NCI-H774 (cell line): ENCODE measurements at regions not wholly inside any gene's neighbourhood (a gene's known extent, or its start where the extent isn't known, plus 50 kb on each side); places are given as distances from the start of the nearest gene placed in this dataset.
"Not testable (repeated sequence)": the region's sequence is repeated elsewhere in the genome, so short reads cannot be mapped to it uniquely, and the experiment has no call there.

Experiments
- DNase-seq: peaks from one replicate; lab custom pipeline; 2025; lab: John Stamatoyannopoulos, UW

- DNase-seq: no peak
Measured at GRCh38 chr20:57104113-57104512, 162.3 kb downstream of the BMP7 start.

GRCh38 chr20:57104651-57105204, 161.7 kb downstream of the BMP7 start:
- no peak for DNase-seq

DNA sequence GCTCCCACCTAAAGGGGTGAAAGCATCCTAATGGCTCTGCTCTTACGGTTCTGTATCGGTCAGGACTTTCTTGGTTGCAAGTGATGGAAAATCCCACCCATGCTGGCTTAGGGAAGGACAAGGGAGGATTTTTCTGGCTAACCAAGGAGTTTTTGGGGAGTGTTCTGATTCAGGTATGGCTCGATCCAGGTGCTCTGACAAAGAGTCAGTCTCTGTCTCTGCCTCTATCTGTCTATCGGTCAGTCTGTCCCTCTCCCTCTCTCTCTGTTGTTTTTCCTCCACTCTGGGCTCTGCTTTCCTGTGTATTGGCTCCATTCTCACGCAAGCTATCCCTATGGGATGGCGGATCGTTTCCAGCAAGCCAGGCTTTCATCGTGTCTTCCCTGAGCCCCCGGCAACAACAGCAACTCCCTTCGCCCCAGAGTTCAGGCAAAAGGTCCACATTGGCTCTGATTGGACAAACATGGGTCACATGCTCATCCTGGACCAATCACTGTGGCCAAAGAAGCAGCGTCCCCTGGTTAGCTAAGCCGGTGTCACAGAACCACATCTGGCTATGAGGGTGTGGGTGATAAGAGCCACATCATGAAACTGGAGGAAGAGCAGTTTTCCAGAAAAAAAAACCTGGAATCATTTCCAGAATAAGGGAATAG, 160.3 kb downstream of the BMP7 start:
- no peak for DNase-seq

DNA sequence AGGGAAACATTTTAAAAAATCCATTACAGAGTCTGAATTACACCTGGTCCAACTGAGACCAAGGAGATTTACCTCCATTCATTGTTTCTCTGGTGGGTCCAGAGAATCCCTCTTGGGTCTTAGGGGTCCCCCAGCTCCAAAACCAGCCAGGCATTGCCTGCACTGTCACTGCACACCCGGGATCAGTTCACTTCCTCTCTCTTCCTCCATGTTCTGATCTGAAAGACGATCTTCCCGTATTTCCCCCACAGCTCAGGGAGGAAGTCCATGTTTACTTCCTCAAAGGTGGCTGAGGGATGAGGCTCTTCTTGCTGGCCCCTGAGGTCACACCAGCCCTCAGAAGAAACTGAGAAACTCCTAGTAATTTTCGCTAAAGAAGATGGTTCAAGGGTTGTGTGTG, 159.7 kb downstream of the BMP7 start:
- DNase-seq: no peak

DNA sequence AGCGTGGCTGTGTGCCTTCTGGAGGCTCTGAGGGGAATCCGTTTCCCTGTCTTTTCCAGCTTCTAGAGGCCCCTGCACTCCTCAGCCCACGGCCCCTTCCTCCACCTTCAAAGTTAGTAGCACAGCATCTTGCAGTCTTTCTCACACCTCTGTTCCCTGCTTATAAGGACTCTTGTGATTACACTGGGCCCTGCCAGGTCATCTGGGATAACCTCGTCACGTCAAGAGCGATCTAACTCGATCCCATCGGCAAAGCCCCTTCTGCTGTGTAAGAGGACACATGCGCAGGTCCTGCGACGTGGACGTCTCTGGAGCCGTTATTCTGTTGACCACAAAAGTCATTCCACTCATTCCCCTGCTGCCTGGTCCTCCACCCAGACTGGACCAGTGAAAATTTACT, 159.2 kb downstream of the BMP7 start:
- DNase-seq: no peak

- DNase-seq: no peak
Measured at GRCh38 chr20:57108218-57108617, 158.2 kb downstream of the BMP7 start.

- DNase-seq: no peak
Measured at GRCh38 chr20:57108742-57109570, 157.5 kb downstream of the BMP7 start.

GRCh38 chr20:57109571-57109953, 156.9 kb downstream of the BMP7 start:
- no peak for DNase-seq

- not testable (repeated sequence) for DNase-seq
Measured at GRCh38 chr20:57110121-57111027, 156.1 kb downstream of the BMP7 start.

- no peak for DNase-seq
Measured at GRCh38 chr20:57111028-57111373, 155.4 kb downstream of the BMP7 start.

- DNase-seq: no peak
Measured at GRCh38 chr20:57112448-57112847, 154.0 kb downstream of the BMP7 start.

GRCh38 chr20:57114290-57115005, 152.0 kb downstream of the BMP7 start:
- DNase-seq: no peak

DNA sequence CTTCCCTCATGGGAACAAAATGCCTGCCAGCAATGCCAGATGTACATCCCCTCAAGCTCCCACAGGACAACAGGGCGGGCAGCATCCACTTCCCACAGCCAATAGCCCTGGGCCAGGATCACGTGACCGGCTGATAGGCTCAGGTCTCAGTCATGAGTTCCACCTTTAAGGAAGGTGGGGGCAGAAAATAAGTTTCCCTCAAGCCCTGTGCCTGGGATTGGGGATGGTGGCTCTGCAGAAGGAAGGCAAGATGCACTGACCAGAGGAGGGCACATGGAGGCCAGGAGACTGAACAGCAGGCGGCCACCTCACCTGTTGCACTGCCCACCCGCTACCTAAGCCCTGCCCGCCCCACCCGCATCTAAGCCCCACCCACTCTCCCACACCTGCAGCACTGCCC, 149.1 kb downstream of the BMP7 start:
- DNase-seq: no peak

DNA sequence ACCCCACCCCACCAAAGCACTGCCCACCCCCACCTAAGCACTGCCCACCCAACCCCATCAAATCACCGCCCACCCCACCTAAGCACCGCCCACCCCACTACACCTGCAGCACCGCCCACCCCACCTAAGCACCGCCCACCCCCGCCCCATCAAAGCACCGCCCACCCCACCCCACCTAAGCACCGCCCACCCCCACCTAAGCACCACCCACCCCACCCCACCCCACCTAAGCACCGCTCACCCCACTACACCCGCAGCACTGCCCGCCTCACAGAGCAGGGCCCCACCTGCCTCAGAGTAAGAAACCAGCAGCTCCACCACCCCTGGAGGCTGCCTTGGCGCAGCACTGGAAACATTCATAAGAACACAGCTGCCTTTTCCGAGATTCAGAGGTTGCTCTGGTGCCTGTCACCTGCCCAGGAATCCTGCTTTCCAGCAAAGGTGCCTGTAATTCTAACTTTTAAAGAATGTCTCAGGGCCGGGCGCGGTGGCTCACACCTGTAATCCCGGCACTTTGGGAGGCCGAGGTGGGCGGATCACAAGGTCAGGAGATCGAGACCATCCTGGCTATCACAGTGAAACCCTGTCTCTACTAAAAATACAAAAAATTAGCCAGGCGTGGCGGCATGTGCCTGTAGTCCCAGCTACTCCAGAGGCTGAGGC, 148.2 kb downstream of the BMP7 start:
- DNase-seq: no peak
